OCI-LY7 (cell line): ENCODE measurements at regions not wholly inside any gene's neighbourhood (a gene's known extent, or its start where the extent isn't known, plus 50 kb on each side); places are given as distances from the start of the nearest gene placed in this dataset.

ENCODE experiments used
- BruUV-seq: library from RNA; stranded (reverse); fragments of 400-500 nt; replicated peaks from 2 replicates; lab custom pipeline; 2021; lab: Mats Ljungman, UMichigan
- CTCF ChIA-PET: fragments of 300-600 bp; sonication (Branson Sonifier 250); formaldehyde crosslinking; loops from one replicate; lab custom pipeline; 2022; ENCODE audit warnings: antibody characterized with exemption; ENCODE audit not compliant: unreplicated experiment; lab: Charles Lee
- POLR2A ChIA-PET: fragments of 300-600 bp; sonication (Branson Sonifier 250); formaldehyde crosslinking; loops from one replicate; lab custom pipeline; 2022; ENCODE audit warnings: antibody characterized with exemption; lab: Charles Lee
- DNase-seq: peaks from one replicate; pipeline ENCODE4 v3.0.0-alpha.2; 2015; ENCODE audit warnings: low spot score
- H2AFZ ChIP-seq: fragments of 200-600 bp; sonication (generic), shearing (Covaris generic); 2 replicates; pipeline ENCODE4 v1.6.1; 2014; ENCODE audit warnings: mild to moderate bottlenecking, antibody characterized with exemption, low read length, moderate library complexity
- H3K27ac ChIP-seq: fragments of 200-600 bp; sonication (generic); 2 replicates; pipeline ENCODE4 v1.5.1; 2014; ENCODE audit warnings: mixed run types, low read depth, mild to moderate bottlenecking, moderate library complexity, low read length, inconsistent platforms; ENCODE audit not compliant: poor library complexity, severe bottlenecking
- H3K36me3 ChIP-seq: fragments of 200-600 bp; sonication (generic); 2 replicates; pipeline ENCODE4 v1.6.1; 2014; ENCODE audit warnings: mild to moderate bottlenecking, antibody characterized with exemption, low read length, moderate library complexity, mixed read lengths; ENCODE audit not compliant: insufficient read depth
- H3K4me1 ChIP-seq: fragments of 200-600 bp; sonication (generic); 2 replicates; pipeline ENCODE4 v1.5.1; 2014; ENCODE audit warnings: mild to moderate bottlenecking, low read length; ENCODE audit not compliant: insufficient read depth, poor library complexity, severe bottlenecking
- H3K4me2 ChIP-seq: fragments of 200-600 bp; sonication (generic); 2 replicates; pipeline ENCODE4 v1.6.1; 2014; ENCODE audit warnings: mild to moderate bottlenecking, low read length
- H3K4me3 ChIP-seq: fragments of 200-600 bp; sonication (generic); 2 replicates; pipeline ENCODE4 v1.5.1; 2014; ENCODE audit warnings: mild to moderate bottlenecking, low read depth, low read length; ENCODE audit not compliant: poor library complexity, severe bottlenecking
- H3K79me2 ChIP-seq: fragments of 200-600 bp; sonication (generic); 2 replicates; pipeline ENCODE4 v1.6.1; 2016; ENCODE audit warnings: low read depth, mild to moderate bottlenecking, low read length, moderate library complexity, mixed read lengths; ENCODE audit not compliant: insufficient read depth
- H3K9me2 ChIP-seq: fragments of 200-600 bp; sonication (generic); 2 replicates; pipeline ENCODE4 v1.6.1; 2016; ENCODE audit warnings: mild to moderate bottlenecking, low read length, mixed read lengths; ENCODE audit not compliant: insufficient read depth
- H3K9me3 ChIP-seq: fragments of 200-600 bp; sonication (generic); 2 replicates; pipeline ENCODE4 v1.6.1; 2014; ENCODE audit warnings: mild to moderate bottlenecking, mixed run types, low read length, mixed read lengths
- H4K20me1 ChIP-seq: fragments of 200-600 bp; sonication (generic); 2 replicates; pipeline ENCODE4 v1.6.1; 2014; ENCODE audit warnings: mild to moderate bottlenecking, antibody characterized with exemption, low read length, moderate library complexity, mixed read lengths; ENCODE audit not compliant: insufficient read depth
- EZH2phosphoT487 ChIP-seq: fragments of 200-600 bp; sonication (generic); IDR thresholded peaks from 2 replicates; pipeline ENCODE4 v1.6.1; 2018; ENCODE audit warnings: low read depth, borderline replicate concordance, mild to moderate bottlenecking, mixed run types, antibody characterized with exemption, low read length, moderate library complexity, mixed read lengths
- intact Hi-C: fragments of 100-400 bp; cut with micrococcal nuclease; formaldehyde crosslinking; loops from one replicate; pipeline ENCODE4 v1.10.0; 2022; ENCODE audit not compliant: unreplicated experiment
- TF ChIP-seq, protein P1 (sequence below): fragments of 200-600 bp; sonication (generic); conservative IDR thresholded peaks from 2 replicates; pipeline ENCODE4 v1.5.1; 2014; ENCODE audit warnings: mild to moderate bottlenecking, antibody characterized with exemption, low read length, moderate library complexity, mixed read lengths

DNA sequence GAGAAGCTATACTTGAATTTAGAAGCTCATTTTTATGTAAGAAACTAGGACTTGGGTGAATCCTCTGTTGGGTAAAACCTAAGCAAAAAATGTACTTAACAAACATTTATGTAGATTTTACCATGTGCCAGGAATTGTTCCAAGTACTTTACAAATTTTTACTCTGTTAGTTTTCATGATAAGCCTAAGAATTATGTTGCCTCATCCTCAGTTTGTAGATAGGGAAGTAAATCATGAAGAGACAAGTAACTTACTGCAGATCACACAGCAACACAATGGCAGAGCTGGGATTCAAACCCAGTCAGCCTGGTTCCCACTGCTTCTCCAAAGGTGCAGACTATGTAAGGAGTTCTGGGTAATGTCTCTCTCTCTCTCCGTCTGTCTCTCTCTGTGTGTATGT, 169.9 kb downstream of the DIPK2A start:
- Histone ChIP-seq H3K36me3 (no peaks in the 10 kb centered on the region), H3K9me3 (no peaks in the 10 kb centered on the region), H2AFZ (no peak overlapping the region), H3K4me2 (no peak overlapping the region), H3K4me1 (no peaks in the 10 kb centered on the region), H3K9me2 (no peaks in the 10 kb centered on the region), H4K20me1 (no peaks in the 10 kb centered on the region), H3K27ac (no peak overlapping the region), H3K4me3 (no peak overlapping the region), H3K79me2 (no peaks in the 10 kb centered on the region)
- no TSS peak for BruUV-seq
- CTCF ChIA-PET = no interaction called here
- intact Hi-C loops = no loop called here
- POLR2A ChIA-PET = no interaction called here
- TF ChIP-seq EZH2phosphoT487 = no peak
- TF ChIP-seq, protein P1, sequence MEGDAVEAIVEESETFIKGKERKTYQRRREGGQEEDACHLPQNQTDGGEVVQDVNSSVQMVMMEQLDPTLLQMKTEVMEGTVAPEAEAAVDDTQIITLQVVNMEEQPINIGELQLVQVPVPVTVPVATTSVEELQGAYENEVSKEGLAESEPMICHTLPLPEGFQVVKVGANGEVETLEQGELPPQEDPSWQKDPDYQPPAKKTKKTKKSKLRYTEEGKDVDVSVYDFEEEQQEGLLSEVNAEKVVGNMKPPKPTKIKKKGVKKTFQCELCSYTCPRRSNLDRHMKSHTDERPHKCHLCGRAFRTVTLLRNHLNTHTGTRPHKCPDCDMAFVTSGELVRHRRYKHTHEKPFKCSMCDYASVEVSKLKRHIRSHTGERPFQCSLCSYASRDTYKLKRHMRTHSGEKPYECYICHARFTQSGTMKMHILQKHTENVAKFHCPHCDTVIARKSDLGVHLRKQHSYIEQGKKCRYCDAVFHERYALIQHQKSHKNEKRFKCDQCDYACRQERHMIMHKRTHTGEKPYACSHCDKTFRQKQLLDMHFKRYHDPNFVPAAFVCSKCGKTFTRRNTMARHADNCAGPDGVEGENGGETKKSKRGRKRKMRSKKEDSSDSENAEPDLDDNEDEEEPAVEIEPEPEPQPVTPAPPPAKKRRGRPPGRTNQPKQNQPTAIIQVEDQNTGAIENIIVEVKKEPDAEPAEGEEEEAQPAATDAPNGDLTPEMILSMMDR = no peak
- no peak for DNase-seq

GRCh38 chr3:144142151-144142840, 170.7 kb downstream of the DIPK2A start:
- no peak for DNase-seq
- H3K4me2 ChIP-seq = no peak overlapping the region
- intact Hi-C loops = no loop called here
- POLR2A ChIA-PET = no interaction called here
- no peaks in the 10 kb centered on the region for H3K79me2 ChIP-seq
- H3K4me1 ChIP-seq = no peaks in the 10 kb centered on the region
- no peak overlapping the region for H2AFZ ChIP-seq
- no peaks in the 10 kb centered on the region for H3K9me3 ChIP-seq
- H3K4me3 ChIP-seq = no peak overlapping the region
- H3K36me3 ChIP-seq = no peaks in the 10 kb centered on the region
- no TSS peak for BruUV-seq
- no peak overlapping the region for H3K27ac ChIP-seq
- no peak for TF ChIP-seq EZH2phosphoT487
- TF ChIP-seq, protein P1 = no peak
- CTCF ChIA-PET = no interaction called here
- H3K9me2 ChIP-seq = no peaks in the 10 kb centered on the region
- H4K20me1 ChIP-seq = no peaks in the 10 kb centered on the region

GRCh38 chr3:144148356-144148755, 176.7 kb downstream of the DIPK2A start:
- Histone ChIP-seq H3K9me2 (no peaks in the 10 kb centered on the region), H4K20me1 (no peaks in the 10 kb centered on the region), H3K27ac (no peak overlapping the region), H3K79me2 (no peaks in the 10 kb centered on the region), H3K4me3 (no peak overlapping the region), H3K4me2 (no peak overlapping the region), H3K4me1 (no peaks in the 10 kb centered on the region), H2AFZ (no peak overlapping the region), H3K9me3 (no peaks in the 10 kb centered on the region), H3K36me3 (no peaks in the 10 kb centered on the region)
- intact Hi-C loops = no loop called here
- ChIA-PET CTCF (no interaction called here), POLR2A (no interaction called here)
- no TSS peak for BruUV-seq
- DNase-seq = no peak
- TF ChIP-seq, protein P1 = no peak
- TF ChIP-seq EZH2phosphoT487 = no peak
